ENCODE measurements at regions not wholly inside any gene's neighbourhood (a gene's known extent, or its start where the extent isn't known, plus 50 kb on each side); places are given as distances from the start of the nearest gene placed in this dataset.

- TF ChIP-seq, protein P1, sequence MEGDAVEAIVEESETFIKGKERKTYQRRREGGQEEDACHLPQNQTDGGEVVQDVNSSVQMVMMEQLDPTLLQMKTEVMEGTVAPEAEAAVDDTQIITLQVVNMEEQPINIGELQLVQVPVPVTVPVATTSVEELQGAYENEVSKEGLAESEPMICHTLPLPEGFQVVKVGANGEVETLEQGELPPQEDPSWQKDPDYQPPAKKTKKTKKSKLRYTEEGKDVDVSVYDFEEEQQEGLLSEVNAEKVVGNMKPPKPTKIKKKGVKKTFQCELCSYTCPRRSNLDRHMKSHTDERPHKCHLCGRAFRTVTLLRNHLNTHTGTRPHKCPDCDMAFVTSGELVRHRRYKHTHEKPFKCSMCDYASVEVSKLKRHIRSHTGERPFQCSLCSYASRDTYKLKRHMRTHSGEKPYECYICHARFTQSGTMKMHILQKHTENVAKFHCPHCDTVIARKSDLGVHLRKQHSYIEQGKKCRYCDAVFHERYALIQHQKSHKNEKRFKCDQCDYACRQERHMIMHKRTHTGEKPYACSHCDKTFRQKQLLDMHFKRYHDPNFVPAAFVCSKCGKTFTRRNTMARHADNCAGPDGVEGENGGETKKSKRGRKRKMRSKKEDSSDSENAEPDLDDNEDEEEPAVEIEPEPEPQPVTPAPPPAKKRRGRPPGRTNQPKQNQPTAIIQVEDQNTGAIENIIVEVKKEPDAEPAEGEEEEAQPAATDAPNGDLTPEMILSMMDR (IDR thresholded peaks at IDR 0.05) = no peak
- no peak for TF ChIP-seq POLR2AphosphoS5 (IDR thresholded peaks at IDR 0.05; ENCODE audit: low read depth, low read length)
Observed at GRCh38 chr15:67920524-67921240, 80.8 kb upstream of the RNU6-1 start.

Measured in Panc1 (cell line).